SU-DHL-6 (cell line): ENCODE measurements at regions not wholly inside any gene's neighbourhood (a gene's known extent, or its start where the extent isn't known, plus 50 kb on each side); places are given as distances from the start of the nearest gene placed in this dataset.

Source experiments
- H2AFZ ChIP-seq: fragments of 200-600 bp; sonication (generic); 2 replicates; pipeline ENCODE4 v1.6.1; 2014; ENCODE audit warnings: low read depth, mild to moderate bottlenecking, moderate library complexity, mixed read lengths, antibody characterized with exemption, low read length; ENCODE audit not compliant: severe bottlenecking
- H3F3A ChIP-seq: fragments of 200-600 bp; shearing (Covaris generic); 2 replicates; pipeline ENCODE4 v1.6.0; 2016; ENCODE audit warnings: antibody characterized with exemption, mild to moderate bottlenecking; ENCODE audit not compliant: insufficient read depth
- H3K27ac ChIP-seq: fragments of 200-600 bp; sonication (generic); 2 replicates; pipeline ENCODE4 v1.5.1; 2016; ENCODE audit warnings: low read depth, mild to moderate bottlenecking, low read length, moderate library complexity, mixed read lengths
- H3K27me3 ChIP-seq: fragments of 200-600 bp; sonication (generic), shearing (Covaris generic); 2 replicates; pipeline ENCODE4 v1.6.0; 2014; ENCODE audit warnings: mild to moderate bottlenecking, low read length
- H3K36me3 ChIP-seq: fragments of 200-600 bp; sonication (generic); 2 replicates; pipeline ENCODE4 v1.6.1; 2014; ENCODE audit warnings: mild to moderate bottlenecking, low read length, mixed read lengths
- H3K4me2 ChIP-seq: fragments of 300-600, 200-600 bp; shearing (Covaris generic), sonication (generic); 2 replicates; pipeline ENCODE4 v1.6.0; 2014; ENCODE audit warnings: low read length, low read depth, mild to moderate bottlenecking; ENCODE audit not compliant: poor library complexity, severe bottlenecking
- H3K4me3 ChIP-seq: fragments of 200-600 bp; sonication (generic); 2 replicates; pipeline ENCODE4 v1.5.1; 2014; ENCODE audit warnings: antibody characterized with exemption, low read length, mild to moderate bottlenecking, mixed read lengths; ENCODE audit not compliant: insufficient read depth, poor library complexity, severe bottlenecking
- H3K79me2 ChIP-seq: fragments of 200-600 bp; sonication (generic); 2 replicates; pipeline ENCODE4 v1.6.1; 2014; ENCODE audit warnings: mild to moderate bottlenecking, low read length, moderate library complexity; ENCODE audit not compliant: insufficient read depth
- H3K9ac ChIP-seq: fragments of 200-600 bp; sonication (generic); 2 replicates; pipeline ENCODE4 v1.7.0; 2014; ENCODE audit warnings: mild to moderate bottlenecking, low read length
- H3K9me2 ChIP-seq: fragments of 200-600 bp; sonication (generic); replicated peaks from 2 replicates; pipeline ENCODE4 v1.6.1; 2014; ENCODE audit warnings: low read length; ENCODE audit not compliant: insufficient read depth
- H3K9me3 ChIP-seq: fragments of 200-600 bp; sonication (generic); 2 replicates; pipeline ENCODE4 v1.6.1; 2014; ENCODE audit warnings: low read length, mixed read lengths; ENCODE audit not compliant: insufficient read depth
- H4K20me1 ChIP-seq: fragments of 200-600 bp; sonication (generic); 2 replicates; pipeline ENCODE4 v1.6.1; 2014; ENCODE audit warnings: low read depth, mild to moderate bottlenecking, antibody characterized with exemption, low read length, moderate library complexity, mixed read lengths
- EZH2phosphoT487 ChIP-seq: fragments of 200-600 bp; sonication (generic), shearing (Covaris generic); conservative IDR thresholded peaks from 2 replicates; pipeline ENCODE4 v1.6.1; 2018; ENCODE audit warnings: mild to moderate bottlenecking, antibody characterized with exemption, low read length, moderate library complexity, mixed read lengths
- TF ChIP-seq, protein P1 (sequence below): fragments of 200-600 bp; sonication (generic); IDR thresholded peaks from one replicate; pipeline ENCODE4 v1.5.1; 2017; ENCODE audit warnings: antibody characterized with exemption, mild to moderate bottlenecking, low read length, moderate library complexity; ENCODE audit not compliant: insufficient read depth, poor library complexity, severe bottlenecking

DNA sequence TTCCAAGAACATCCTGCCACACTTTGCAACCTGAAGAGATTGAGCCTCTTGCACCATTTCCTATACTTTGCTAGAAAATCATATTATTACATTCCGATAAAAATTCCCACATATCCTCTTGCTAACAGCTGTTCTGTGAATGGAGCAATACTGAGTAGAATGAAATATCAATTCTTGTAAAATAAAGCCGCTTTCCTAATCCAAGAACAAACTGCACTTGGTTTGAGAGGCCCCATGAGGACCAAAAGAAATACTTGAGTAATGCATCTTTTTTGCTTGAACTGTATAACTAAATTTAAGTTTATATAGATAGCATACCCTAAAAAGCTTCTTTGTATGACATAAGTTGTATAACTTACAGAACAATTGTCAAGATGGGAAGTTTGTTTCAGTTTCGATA, 632.4 kb upstream of the SLC8A1 start:
- Histone ChIP-seq H3K27me3 (no peaks in the 10 kb centered on the region), H3F3A (no peaks in the 10 kb centered on the region), H3K36me3 (no peaks in the 10 kb centered on the region), H3K9me3 (no peaks in the 10 kb centered on the region), H3K27ac (no peak overlapping the region), H3K9ac (no peak overlapping the region), H4K20me1 (no peaks in the 10 kb centered on the region), H2AFZ (no peak overlapping the region), H3K4me2 (no peak overlapping the region), H3K4me3 (no peak overlapping the region), H3K9me2 (no peaks in the 10 kb centered on the region), H3K79me2 (no peaks in the 10 kb centered on the region)
- TF ChIP-seq, protein P1, sequence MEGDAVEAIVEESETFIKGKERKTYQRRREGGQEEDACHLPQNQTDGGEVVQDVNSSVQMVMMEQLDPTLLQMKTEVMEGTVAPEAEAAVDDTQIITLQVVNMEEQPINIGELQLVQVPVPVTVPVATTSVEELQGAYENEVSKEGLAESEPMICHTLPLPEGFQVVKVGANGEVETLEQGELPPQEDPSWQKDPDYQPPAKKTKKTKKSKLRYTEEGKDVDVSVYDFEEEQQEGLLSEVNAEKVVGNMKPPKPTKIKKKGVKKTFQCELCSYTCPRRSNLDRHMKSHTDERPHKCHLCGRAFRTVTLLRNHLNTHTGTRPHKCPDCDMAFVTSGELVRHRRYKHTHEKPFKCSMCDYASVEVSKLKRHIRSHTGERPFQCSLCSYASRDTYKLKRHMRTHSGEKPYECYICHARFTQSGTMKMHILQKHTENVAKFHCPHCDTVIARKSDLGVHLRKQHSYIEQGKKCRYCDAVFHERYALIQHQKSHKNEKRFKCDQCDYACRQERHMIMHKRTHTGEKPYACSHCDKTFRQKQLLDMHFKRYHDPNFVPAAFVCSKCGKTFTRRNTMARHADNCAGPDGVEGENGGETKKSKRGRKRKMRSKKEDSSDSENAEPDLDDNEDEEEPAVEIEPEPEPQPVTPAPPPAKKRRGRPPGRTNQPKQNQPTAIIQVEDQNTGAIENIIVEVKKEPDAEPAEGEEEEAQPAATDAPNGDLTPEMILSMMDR: no peak
- TF ChIP-seq EZH2phosphoT487: no peak

DNA sequence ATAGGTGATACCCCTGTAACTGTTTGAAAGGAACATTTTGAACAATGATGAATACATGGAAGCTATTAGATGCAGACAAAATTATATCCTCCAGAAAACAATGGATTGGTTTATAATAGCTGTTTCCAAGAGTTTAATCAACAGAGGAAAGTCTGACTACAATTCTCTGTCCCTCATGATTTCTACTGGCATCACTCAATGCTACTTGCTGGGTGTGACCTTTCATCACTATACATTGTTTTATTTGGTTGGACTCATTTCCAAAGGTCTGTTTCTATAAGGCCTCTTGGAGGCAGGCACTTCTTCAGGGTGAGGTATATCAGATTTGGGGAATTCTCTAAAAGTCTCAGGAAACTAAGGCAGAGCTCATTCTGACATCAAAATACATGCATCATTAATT, 636.1 kb upstream of the SLC8A1 start:
- H3K9ac ChIP-seq: no peak overlapping the region
- no peaks in the 10 kb centered on the region for H3K27me3 ChIP-seq
- no peak overlapping the region for H2AFZ ChIP-seq
- no peaks in the 10 kb centered on the region for H4K20me1 ChIP-seq
- no peak overlapping the region for H3K27ac ChIP-seq
- H3F3A ChIP-seq: no peaks in the 10 kb centered on the region
- no peaks in the 10 kb centered on the region for H3K36me3 ChIP-seq
- no peaks in the 10 kb centered on the region for H3K9me2 ChIP-seq
- H3K4me2 ChIP-seq: no peak overlapping the region
- no peak overlapping the region for H3K4me3 ChIP-seq
- no peak for TF ChIP-seq EZH2phosphoT487
- TF ChIP-seq, protein P1: no peak
- no peaks in the 10 kb centered on the region for H3K9me3 ChIP-seq
- H3K79me2 ChIP-seq: no peaks in the 10 kb centered on the region

DNA sequence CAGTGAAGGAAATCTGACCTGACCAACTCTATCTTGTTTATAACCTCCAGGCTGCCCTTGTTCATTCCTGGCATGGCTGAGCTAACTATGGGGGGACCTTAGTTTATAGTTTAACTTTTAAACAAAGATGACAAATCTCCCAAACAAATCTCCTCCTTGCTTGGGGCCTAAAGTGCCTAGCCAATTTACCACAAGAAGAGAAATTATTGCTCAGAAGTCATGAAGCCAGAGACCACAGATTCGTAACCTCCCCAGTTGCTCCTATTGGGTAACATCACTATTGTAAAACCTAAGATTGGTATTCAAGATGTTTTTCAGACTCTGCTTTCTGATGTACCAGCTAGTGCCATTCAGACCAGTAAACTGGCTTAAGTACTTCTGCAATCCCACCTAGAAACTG, 649.4 kb upstream of the SLC8A1 start:
- Histone ChIP-seq H2AFZ (no peak overlapping the region), H3K27me3 (no peaks in the 10 kb centered on the region), H3K4me3 (no peak overlapping the region)

More for the DNA sequence above, 649.4 kb upstream of the SLC8A1 start:
- H3K9ac ChIP-seq: no peak overlapping the region
- H4K20me1 ChIP-seq: no peaks in the 10 kb centered on the region
- H3K9me2 ChIP-seq: no peaks in the 10 kb centered on the region
- no peak for TF ChIP-seq EZH2phosphoT487
- TF ChIP-seq, protein P1: no peak
- H3K27ac ChIP-seq: no peak overlapping the region
- H3K79me2 ChIP-seq: no peaks in the 10 kb centered on the region
- H3K36me3 ChIP-seq: no peaks in the 10 kb centered on the region
- no peaks in the 10 kb centered on the region for H3K9me3 ChIP-seq
- no peak overlapping the region for H3K4me2 ChIP-seq
- no peaks in the 10 kb centered on the region for H3F3A ChIP-seq
